ENCODE measurements at regions not wholly inside any gene's neighbourhood (a gene's known extent, or its start where the extent isn't known, plus 50 kb on each side); places are given as distances from the start of the nearest gene placed in this dataset.

- intact Hi-C loops (cut with DNase I): no loop called here
- no peak overlapping the region for H3K27ac ChIP-seq
- 74 to 89% methylated on average over 1 to 8 of the region's 10 CpGs for WGBS, 2 donors
- no peaks in the 10 kb centered on the region for H3K36me3 ChIP-seq (replicated peaks in 1 of 2; ENCODE audit: insufficient read depth in 1 of 2, low read depth in 2 of 2)
- no peaks in the 10 kb centered on the region for H3K27me3 ChIP-seq
- H3K9me3 ChIP-seq: no peaks in the 10 kb centered on the region
- ATAC-seq (no peak), DNase-seq (no peak)
- no peak overlapping the region for H3K4me3 ChIP-seq
- TF ChIP-seq POLR2A (IDR thresholded peaks at IDR 0.05) (no peak), CTCF (IDR thresholded peaks at IDR 0.05) (no peak)
- no peaks in the 10 kb centered on the region for H3K4me1 ChIP-seq
Observed at GRCh38 chrY:7471976-7472375, 560.4 kb upstream of the AMELY start.

GRCh38 chrY:7470037-7470436, 558.5 kb upstream of the AMELY start:
- TF ChIP-seq CTCF (IDR thresholded peaks at IDR 0.05): no peak
- TF ChIP-seq POLR2A (IDR thresholded peaks at IDR 0.05): no peak
- no peaks in the 10 kb centered on the region for H3K9me3 ChIP-seq
- intact Hi-C loops (cut with DNase I): no loop called here
- H3K27ac ChIP-seq: no peak overlapping the region
- no peak for DNase-seq
- H3K27me3 ChIP-seq: no peaks in the 10 kb centered on the region
- no peaks in the 10 kb centered on the region for H3K36me3 ChIP-seq (replicated peaks in 1 of 2; ENCODE audit: insufficient read depth in 1 of 2, low read depth in 2 of 2)
- no peaks in the 10 kb centered on the region for H3K4me1 ChIP-seq
- no peak for ATAC-seq
- no peak overlapping the region for H3K4me3 ChIP-seq

- Histone ChIP-seq H3K27me3 (no peaks in the 10 kb centered on the region), H3K36me3 (replicated peaks in 1 of 2; ENCODE audit: insufficient read depth in 1 of 2, low read depth in 2 of 2) (no peaks in the 10 kb centered on the region), H3K4me1 (no peaks in the 10 kb centered on the region), H3K27ac (no peak overlapping the region), H3K4me3 (no peak overlapping the region), H3K9me3 (no peaks in the 10 kb centered on the region)
- peak; percentile 21 for ATAC-seq
- intact Hi-C loops (cut with DNase I): no loop called here
- DNase-seq: no peak
- WGBS, 2 donors: 65 to 71% methylated on average over 4 of the region's 4 CpGs
- TF ChIP-seq POLR2A (IDR thresholded peaks at IDR 0.05) (no peak), CTCF (IDR thresholded peaks at IDR 0.05) (no peak)
Observed at GRCh38 chrY:7468951-7469745, 557.6 kb upstream of the AMELY start.

- H3K9me3 ChIP-seq: no peaks in the 10 kb centered on the region
- intact Hi-C loops (cut with DNase I): no loop called here
- no peaks in the 10 kb centered on the region for H3K36me3 ChIP-seq (replicated peaks in 1 of 2; ENCODE audit: insufficient read depth in 1 of 2, low read depth in 2 of 2)
- 78 to 81% methylated on average over 3 of the region's 3 CpGs for WGBS, 2 donors
- no peak overlapping the region for H3K4me3 ChIP-seq
- no peak for DNase-seq
- TF ChIP-seq CTCF (IDR thresholded peaks at IDR 0.05) (no peak), POLR2A (IDR thresholded peaks at IDR 0.05) (no peak)
- no peaks in the 10 kb centered on the region for H3K4me1 ChIP-seq
- H3K27me3 ChIP-seq: no peaks in the 10 kb centered on the region
- H3K27ac ChIP-seq: no peak overlapping the region
- no peak for ATAC-seq
Observed at GRCh38 chrY:7467796-7468520, 556.4 kb upstream of the AMELY start.
